ENCODE measurements at regions not wholly inside any gene's neighbourhood (a gene's known extent, or its start where the extent isn't known, plus 50 kb on each side); places are given as distances from the start of the nearest gene placed in this dataset.
"Not testable (repeated sequence)": the region's sequence is repeated elsewhere in the genome, so short reads cannot be mapped to it uniquely, and the experiment has no call there.

- TF ChIP-seq CTCF (IDR thresholded peaks at IDR 0.05; ENCODE audit: insufficient read depth, low read length, severe bottlenecking), result no peak
- no peak overlapping the region for H3K4me3 ChIP-seq (ENCODE audit: low read depth, low read length)
- H3K36me3 ChIP-seq (ENCODE audit: control insufficient read depth, insufficient read depth, low read length), result no peaks in the 10 kb centered on the region
- DNase-seq (ENCODE audit: low read depth) (peak; percentile 99), FAIRE-seq (no peak)
- no peaks in the 10 kb centered on the region for H3K27me3 ChIP-seq (ENCODE audit: control insufficient read depth, insufficient read depth, low read length)
These were observed 211.1 kb upstream of the GADL1 start for GRCh38 chr3:31105438-31106077.

- peak; percentile 5 for TF ChIP-seq CTCF (IDR thresholded peaks at IDR 0.05; ENCODE audit: insufficient read depth, low read length, severe bottlenecking)
- H3K4me3 ChIP-seq (ENCODE audit: low read depth, low read length), result no peak overlapping the region
- H3K27me3 ChIP-seq (ENCODE audit: control insufficient read depth, insufficient read depth, low read length), result no peaks in the 10 kb centered on the region
- DNase-seq (ENCODE audit: low read depth) (peak; percentile 97), FAIRE-seq (peak; percentile 97)
- no peaks in the 10 kb centered on the region for H3K36me3 ChIP-seq (ENCODE audit: control insufficient read depth, insufficient read depth, low read length)
These were observed 211.7 kb upstream of the GADL1 start for GRCh38 chr3:31106204-31106603.

GRCh38 chr3:31106912-31107311 lies 212.5 kb upstream of the GADL1 start:
- FAIRE-seq (no peak), DNase-seq (ENCODE audit: low read depth) (peak; percentile 57)

GRCh38 chr3:31114929-31115283 lies 220.4 kb upstream of the GADL1 start:
- Histone ChIP-seq H3K4me3 (ENCODE audit: low read depth, low read length) (no peak overlapping the region), H3K27me3 (ENCODE audit: control insufficient read depth, insufficient read depth, low read length) (no peaks in the 10 kb centered on the region), H3K36me3 (ENCODE audit: control insufficient read depth, insufficient read depth, low read length) (no peaks in the 10 kb centered on the region)
- no peak for DNase-seq (ENCODE audit: low read depth)
- TF ChIP-seq CTCF (IDR thresholded peaks at IDR 0.05; ENCODE audit: insufficient read depth, low read length, severe bottlenecking), result no peak
- FAIRE-seq, result no peak

More at GRCh38 chr3:31106912-31107311, 212.5 kb upstream of the GADL1 start:
- no peak overlapping the region for H3K4me3 ChIP-seq (ENCODE audit: low read depth, low read length)
- no peak for TF ChIP-seq CTCF (IDR thresholded peaks at IDR 0.05; ENCODE audit: insufficient read depth, low read length, severe bottlenecking)
- H3K27me3 ChIP-seq (ENCODE audit: control insufficient read depth, insufficient read depth, low read length), result no peaks in the 10 kb centered on the region
- no peaks in the 10 kb centered on the region for H3K36me3 ChIP-seq (ENCODE audit: control insufficient read depth, insufficient read depth, low read length)

- not testable (repeated sequence) for H3K27me3 ChIP-seq (ENCODE audit: control insufficient read depth, insufficient read depth, low read length); H3K4me3 ChIP-seq (ENCODE audit: low read depth, low read length); FAIRE-seq; H3K36me3 ChIP-seq (ENCODE audit: control insufficient read depth, insufficient read depth, low read length); DNase-seq (ENCODE audit: low read depth)
These were observed 221.1 kb upstream of the GADL1 start for GRCh38 chr3:31115531-31115930.

GRCh38 chr3:31116651-31117050 lies 222.2 kb upstream of the GADL1 start:
- Histone ChIP-seq H3K4me3 (ENCODE audit: low read depth, low read length) (no peak overlapping the region), H3K27me3 (ENCODE audit: control insufficient read depth, insufficient read depth, low read length) (no peaks in the 10 kb centered on the region), H3K36me3 (ENCODE audit: control insufficient read depth, insufficient read depth, low read length) (no peaks in the 10 kb centered on the region)
- no peak for TF ChIP-seq CTCF (IDR thresholded peaks at IDR 0.05; ENCODE audit: insufficient read depth, low read length, severe bottlenecking)
- no peak for DNase-seq (ENCODE audit: low read depth)
- no peak for FAIRE-seq

All from bronchial epithelial cell (primary cell).